ENCODE measurements at regions not wholly inside any gene's neighbourhood (a gene's known extent, or its start where the extent isn't known, plus 50 kb on each side); places are given as distances from the start of the nearest gene placed in this dataset.
A peak's percentile ranks its signal among the peaks of the same experiment; 100 is the strongest.

DNA sequence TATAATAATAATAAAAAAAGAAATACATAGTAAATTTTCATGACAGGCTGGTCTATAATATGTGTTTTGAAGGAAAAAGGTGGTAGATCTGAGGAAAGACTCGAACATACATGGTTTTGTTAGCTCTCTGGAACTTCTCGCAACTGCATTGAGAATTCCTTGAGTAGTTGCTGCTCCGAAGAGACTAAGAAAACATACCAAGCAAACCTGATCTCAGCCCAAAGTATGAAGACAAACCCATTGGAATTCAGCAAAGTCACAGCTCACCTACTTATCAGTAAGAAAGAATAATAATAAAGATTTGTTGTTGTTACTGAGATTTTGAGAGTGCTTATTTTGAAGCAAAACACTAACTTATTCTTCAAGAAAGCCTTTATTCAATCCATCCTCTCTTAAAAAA lies 1107.1 kb upstream of the EYS start:
- no CpG with 5 or more reads among the region's 3 CpGs for WGBS, 2 donors (ENCODE audit: extremely low coverage in 2 of 2, insufficient read length in 2 of 2, insufficient replicate concordance in 1 of 2)
- Histone ChIP-seq H3K79me1 (ENCODE audit: low read depth, low read length) (no peaks in the 10 kb centered on the region), H2AFZ (ENCODE audit: low read length) (no peak overlapping the region), H2BK5ac (ENCODE audit: low read length) (no peak overlapping the region), H3K18ac (ENCODE audit: low read length) (no peak overlapping the region), H2BK12ac (ENCODE audit: low read length) (no peak overlapping the region), H3K23ac (ENCODE audit: low read depth, low read length, poor library complexity) (no peak overlapping the region), H3K36me3 (replicated peaks in 1 of 2; ENCODE audit: control insufficient read depth in 2 of 2, insufficient read depth in 2 of 2, low read length in 2 of 2) (no peaks in the 10 kb centered on the region), H3K27ac (replicated peaks; ENCODE audit: low read length) (no peak overlapping the region), H3K14ac (ENCODE audit: low read length) (no peak overlapping the region), H2AK5ac (ENCODE audit: low read depth, low read length) (no peak overlapping the region), H3K4me1 (ENCODE audit: control insufficient read depth in 2 of 2, insufficient read depth in 1 of 2, low read depth in 1 of 2, low read length in 2 of 2) (no peaks in the 10 kb centered on the region), H3K9ac (ENCODE audit: low read depth, low read length, poor library complexity) (no peak overlapping the region), H4K8ac (ENCODE audit: low read depth, low read length) (no peak overlapping the region), H2BK120ac (ENCODE audit: low read depth, low read length) (no peak overlapping the region), H2BK15ac (ENCODE audit: low read length) (no peak overlapping the region), H3K4ac (ENCODE audit: low read length) (no peak overlapping the region), H3K4me2 (ENCODE audit: insufficient read depth, low read length, poor library complexity, severe bottlenecking) (no peak overlapping the region), H4K91ac (ENCODE audit: low read depth, low read length, poor library complexity) (no peak overlapping the region), H3K4me3 (ENCODE audit: low read length in 2 of 2) (no peak overlapping the region), H3K27me3 (ENCODE audit: control insufficient read depth in 3 of 3, insufficient read depth in 3 of 3, low read depth in 1 of 3, low read length in 3 of 3) (no peaks in the 10 kb centered on the region), H3K9me3 (replicated peaks in 1 of 2; ENCODE audit: control insufficient read depth in 2 of 2, insufficient read depth in 1 of 2, low read depth in 1 of 2, low read length in 2 of 2) (no peaks in the 10 kb centered on the region)
- no peak for DNase-seq (ENCODE audit: low spot score)

DNA sequence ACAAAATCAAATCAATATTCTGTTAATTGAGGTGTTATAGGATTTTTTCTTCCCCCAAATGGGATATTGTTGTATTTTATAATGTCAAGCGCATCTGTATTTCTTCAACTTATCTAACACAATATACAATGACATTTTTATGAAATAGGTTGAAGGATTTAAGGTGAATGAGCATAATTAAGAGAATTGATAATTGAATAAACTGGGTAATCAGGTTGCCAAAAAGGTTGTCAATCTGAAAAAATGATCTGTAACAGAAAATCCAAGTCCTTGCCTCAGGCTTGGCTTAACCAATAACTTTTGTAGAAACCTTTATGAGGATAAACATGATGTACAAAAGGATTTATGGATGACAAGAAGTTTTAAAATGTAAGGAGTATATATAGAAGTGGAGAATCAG lies 1101.7 kb upstream of the EYS start:
- Histone ChIP-seq H2BK120ac (ENCODE audit: low read depth, low read length) (no peak overlapping the region), H3K27me3 (ENCODE audit: control insufficient read depth in 3 of 3, insufficient read depth in 3 of 3, low read depth in 1 of 3, low read length in 3 of 3) (no peaks in the 10 kb centered on the region), H3K18ac (ENCODE audit: low read length) (no peak overlapping the region), H2AK5ac (ENCODE audit: low read depth, low read length) (no peak overlapping the region), H3K14ac (ENCODE audit: low read length) (no peak overlapping the region), H2AFZ (ENCODE audit: low read length) (no peak overlapping the region), H3K79me1 (ENCODE audit: low read depth, low read length) (no peaks in the 10 kb centered on the region), H3K9me3 (replicated peaks in 1 of 2; ENCODE audit: control insufficient read depth in 2 of 2, insufficient read depth in 1 of 2, low read depth in 1 of 2, low read length in 2 of 2) (no peaks in the 10 kb centered on the region), H3K9ac (ENCODE audit: low read depth, low read length, poor library complexity) (no peak overlapping the region), H2BK5ac (ENCODE audit: low read length) (no peak overlapping the region), H4K8ac (ENCODE audit: low read depth, low read length) (no peak overlapping the region), H3K36me3 (replicated peaks in 1 of 2; ENCODE audit: control insufficient read depth in 2 of 2, insufficient read depth in 2 of 2, low read length in 2 of 2) (no peaks in the 10 kb centered on the region), H3K4me2 (ENCODE audit: insufficient read depth, low read length, poor library complexity, severe bottlenecking) (no peak overlapping the region), H3K4me1 (ENCODE audit: control insufficient read depth in 2 of 2, insufficient read depth in 1 of 2, low read depth in 1 of 2, low read length in 2 of 2) (no peaks in the 10 kb centered on the region), H2BK12ac (ENCODE audit: low read length) (no peak overlapping the region), H2BK15ac (ENCODE audit: low read length) (no peak overlapping the region), H3K27ac (replicated peaks; ENCODE audit: low read length) (no peak overlapping the region), H3K4ac (ENCODE audit: low read length) (no peak overlapping the region), H3K4me3 (ENCODE audit: low read length in 2 of 2) (no peak overlapping the region), H3K23ac (ENCODE audit: low read depth, low read length, poor library complexity) (no peak overlapping the region), H4K91ac (ENCODE audit: low read depth, low read length, poor library complexity) (no peak overlapping the region)
- no CpG with 5 or more reads among the region's 1 CpG for WGBS, 2 donors (ENCODE audit: extremely low coverage in 2 of 2, insufficient read length in 2 of 2, insufficient replicate concordance in 1 of 2)
- no peak for DNase-seq (ENCODE audit: low spot score)

DNA sequence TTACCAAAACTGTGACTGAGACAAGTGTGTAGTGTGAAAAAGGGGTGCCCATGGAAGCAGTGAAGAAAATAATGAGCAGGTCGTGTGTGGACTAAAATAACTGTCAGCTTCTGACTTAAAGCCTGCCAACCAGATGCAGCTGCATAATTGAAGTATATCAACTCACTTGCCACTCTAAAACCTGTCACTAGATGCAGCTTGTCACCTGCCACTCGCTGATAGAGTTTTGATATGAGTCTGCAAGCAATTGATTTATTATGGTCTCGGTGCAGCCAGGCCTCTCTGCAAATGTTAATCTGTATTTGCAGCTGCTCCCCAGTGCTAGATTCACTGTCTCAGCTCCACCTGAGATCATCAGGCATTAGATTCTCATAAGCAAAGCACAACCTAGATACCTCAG lies 1090.0 kb upstream of the EYS start:
- no peaks in the 10 kb centered on the region for H3K9me3 ChIP-seq (replicated peaks in 1 of 2; ENCODE audit: control insufficient read depth in 2 of 2, insufficient read depth in 1 of 2, low read depth in 1 of 2, low read length in 2 of 2)
- H3K4ac ChIP-seq (ENCODE audit: low read length) = no peak overlapping the region
- H3K79me1 ChIP-seq (ENCODE audit: low read depth, low read length) = no peaks in the 10 kb centered on the region
- H3K14ac ChIP-seq (ENCODE audit: low read length) = no peak overlapping the region
- no peaks in the 10 kb centered on the region for H3K36me3 ChIP-seq (replicated peaks in 1 of 2; ENCODE audit: control insufficient read depth in 2 of 2, insufficient read depth in 2 of 2, low read length in 2 of 2)
- no peak overlapping the region for H3K4me2 ChIP-seq (ENCODE audit: insufficient read depth, low read length, poor library complexity, severe bottlenecking)
- H2BK120ac ChIP-seq (ENCODE audit: low read depth, low read length) = no peak overlapping the region
- no peak overlapping the region for H2BK12ac ChIP-seq (ENCODE audit: low read length)
- no peak overlapping the region for H2BK15ac ChIP-seq (ENCODE audit: low read length)
- no peak overlapping the region for H3K27ac ChIP-seq (replicated peaks; ENCODE audit: low read length)
- no peak overlapping the region for H3K23ac ChIP-seq (ENCODE audit: low read depth, low read length, poor library complexity)
- H3K18ac ChIP-seq (ENCODE audit: low read length) = no peak overlapping the region
- no CpG with 5 or more reads among the region's 3 CpGs for WGBS, 2 donors (ENCODE audit: extremely low coverage in 2 of 2, insufficient read length in 2 of 2, insufficient replicate concordance in 1 of 2)
- no peak overlapping the region for H4K8ac ChIP-seq (ENCODE audit: low read depth, low read length)
- H2AFZ ChIP-seq (ENCODE audit: low read length) = no peak overlapping the region
- H3K4me3 ChIP-seq (ENCODE audit: low read length in 2 of 2) = no peak overlapping the region
- no peak overlapping the region for H3K9ac ChIP-seq (ENCODE audit: low read depth, low read length, poor library complexity)
- no peak overlapping the region for H2BK5ac ChIP-seq (ENCODE audit: low read length)
- no peaks in the 10 kb centered on the region for H3K4me1 ChIP-seq (ENCODE audit: control insufficient read depth in 2 of 2, insufficient read depth in 1 of 2, low read depth in 1 of 2, low read length in 2 of 2)
- H3K27me3 ChIP-seq (ENCODE audit: control insufficient read depth in 3 of 3, insufficient read depth in 3 of 3, low read depth in 1 of 3, low read length in 3 of 3) = no peaks in the 10 kb centered on the region
- no peak for DNase-seq (ENCODE audit: low spot score)
- H2AK5ac ChIP-seq (ENCODE audit: low read depth, low read length) = no peak overlapping the region
- no peak overlapping the region for H4K91ac ChIP-seq (ENCODE audit: low read depth, low read length, poor library complexity)

DNA sequence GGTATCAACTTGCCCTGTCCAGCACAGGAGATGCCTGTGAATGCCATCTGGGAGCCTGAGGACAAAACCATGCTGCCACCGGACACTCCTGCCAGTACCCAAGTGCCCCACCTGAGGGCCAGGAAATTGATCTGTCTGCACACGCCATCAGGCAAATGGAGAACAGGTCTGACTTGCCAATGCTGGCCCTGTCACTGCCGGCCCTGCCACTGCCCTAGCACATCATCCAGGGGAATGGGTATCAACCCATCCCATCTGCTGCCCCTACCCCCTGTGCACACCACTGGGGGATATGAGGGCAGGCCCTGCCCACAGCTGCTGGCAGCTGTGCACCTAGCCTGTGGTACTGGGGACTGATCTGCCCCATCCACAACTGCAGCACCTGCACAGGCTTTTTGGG lies 1081.6 kb upstream of the EYS start:
- Histone ChIP-seq H3K36me3 (replicated peaks in 1 of 2; ENCODE audit: control insufficient read depth in 2 of 2, insufficient read depth in 2 of 2, low read length in 2 of 2) (no peaks in the 10 kb centered on the region), H2BK12ac (ENCODE audit: low read length) (no peak overlapping the region), H3K4me1 (ENCODE audit: control insufficient read depth in 2 of 2, insufficient read depth in 1 of 2, low read depth in 1 of 2, low read length in 2 of 2) (no peaks in the 10 kb centered on the region), H2BK5ac (ENCODE audit: low read length) (no peak overlapping the region), H2BK15ac (ENCODE audit: low read length) (no peak overlapping the region), H3K79me1 (ENCODE audit: low read depth, low read length) (no peaks in the 10 kb centered on the region), H4K8ac (ENCODE audit: low read depth, low read length) (no peak overlapping the region), H2AK5ac (ENCODE audit: low read depth, low read length) (no peak overlapping the region), H3K4ac (ENCODE audit: low read length) (no peak overlapping the region), H3K27ac (replicated peaks; ENCODE audit: low read length) (no peak overlapping the region), H3K18ac (ENCODE audit: low read length) (peak overlapping the region; percentile 44), H4K91ac (ENCODE audit: low read depth, low read length, poor library complexity) (no peak overlapping the region), H3K27me3 (ENCODE audit: control insufficient read depth in 3 of 3, insufficient read depth in 3 of 3, low read depth in 1 of 3, low read length in 3 of 3) (no peaks in the 10 kb centered on the region), H3K4me3 (ENCODE audit: low read length in 2 of 2) (no peak overlapping the region), H2AFZ (ENCODE audit: low read length) (no peak overlapping the region), H3K9ac (ENCODE audit: low read depth, low read length, poor library complexity) (peak overlapping the region; percentile 38), H3K4me2 (ENCODE audit: insufficient read depth, low read length, poor library complexity, severe bottlenecking) (no peak overlapping the region), H3K14ac (ENCODE audit: low read length) (no peak overlapping the region), H2BK120ac (ENCODE audit: low read depth, low read length) (no peak overlapping the region), H3K23ac (ENCODE audit: low read depth, low read length, poor library complexity) (no peak overlapping the region), H3K9me3 (replicated peaks in 1 of 2; ENCODE audit: control insufficient read depth in 2 of 2, insufficient read depth in 1 of 2, low read depth in 1 of 2, low read length in 2 of 2) (no peaks in the 10 kb centered on the region)
- DNase-seq (ENCODE audit: low spot score) = no peak
- WGBS, 2 donors (ENCODE audit: extremely low coverage in 2 of 2, insufficient read length in 2 of 2, insufficient replicate concordance in 1 of 2) = no CpG with 5 or more reads among the region's 3 CpGs

Data from neuronal stem cell (in vitro differentiated cells).